ENCODE measurements at regions not wholly inside any gene's neighbourhood (a gene's known extent, or its start where the extent isn't known, plus 50 kb on each side); places are given as distances from the start of the nearest gene placed in this dataset.

DNA sequence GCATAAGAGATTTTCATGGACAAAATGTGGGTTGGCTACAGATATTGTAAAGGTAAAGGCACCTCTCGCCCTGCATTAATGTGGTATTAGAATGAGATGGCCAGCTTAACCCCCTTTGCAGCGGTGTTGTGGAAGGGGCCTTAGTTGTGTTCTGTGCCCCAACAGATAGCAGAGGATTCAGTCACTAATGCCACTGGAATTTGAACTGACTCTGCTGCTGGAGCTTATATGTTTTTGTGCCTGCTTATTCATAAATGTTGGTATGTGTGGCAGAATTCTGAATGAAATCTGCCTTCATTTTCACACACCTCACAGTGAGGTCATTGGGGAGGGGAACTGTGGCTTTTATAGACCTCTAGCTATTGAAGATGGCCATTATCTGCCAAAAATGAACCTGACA is 90.7 kb upstream of the ITGA6 start:
- Mint-ChIP-seq H3K4me3 (ENCODE audit: unreplicated experiment) (no peak overlapping the region), H3K9me3 (ENCODE audit: unreplicated experiment) (no peaks in the 10 kb centered on the region), H3K27me3 (ENCODE audit: insufficient read depth, unreplicated experiment) (no peaks in the 10 kb centered on the region), H3K36me3 (ENCODE audit: insufficient read depth, unreplicated experiment) (peaks cover 6% of the 10 kb centered on the region), H3K27ac (ENCODE audit: unreplicated experiment) (no peak overlapping the region), H3K4me1 (ENCODE audit: low read depth, unreplicated experiment) (peaks cover 32% of the 10 kb centered on the region)
- no TSS peak for BruUV-seq (replicated peaks)
- ChIA-PET CTCF (interaction anchor here (0.7 kb wide), 1 partner anchor 58 kb away, joined by 4 read pairs; no protein-coding TSS in a partner anchor), POLR2A (no interaction called here)
- intact Hi-C loops (cut with micrococcal nuclease; ENCODE audit: unreplicated experiment), result no loop called here
- Histone ChIP-seq H3K27me3 (replicated peaks; ENCODE audit: control insufficient read depth, insufficient read depth, low read length) (no peaks in the 10 kb centered on the region), H3K36me3 (ENCODE audit: control insufficient read depth, insufficient read depth, low read length) (no peaks in the 10 kb centered on the region), H3K9me3 (no peaks in the 10 kb centered on the region), H3K4me1 (peaks cover 45% of the 10 kb centered on the region), H3K4me3 (ENCODE audit: low read depth, low read length) (no peak overlapping the region)
- no peak for DNase-seq
- TF ChIP-seq CTCF (IDR thresholded peaks at IDR 0.05; ENCODE audit: insufficient read depth in 1 of 2, low read depth in 1 of 2, low read length in 1 of 2, severe bottlenecking in 1 of 2, unreplicated experiment in 1 of 2), result no peak

GRCh38 chr2:172339371-172340010 is 87.9 kb upstream of the ITGA6 start:
- Mint-ChIP-seq H3K9me3 (ENCODE audit: unreplicated experiment) (peaks cover 11% of the 10 kb centered on the region), H3K4me3 (ENCODE audit: unreplicated experiment) (peak overlapping the region; percentile 46), H3K27ac (ENCODE audit: unreplicated experiment) (peak overlapping the region; percentile 30), H3K36me3 (ENCODE audit: insufficient read depth, unreplicated experiment) (peaks cover 6% of the 10 kb centered on the region), H3K27me3 (ENCODE audit: insufficient read depth, unreplicated experiment) (no peaks in the 10 kb centered on the region), H3K4me1 (ENCODE audit: low read depth, unreplicated experiment) (peaks cover 32% of the 10 kb centered on the region)
- H3K4me1 ChIP-seq, result peaks cover 51% of the 10 kb centered on the region
- no peaks in the 10 kb centered on the region for H3K27me3 ChIP-seq (replicated peaks; ENCODE audit: control insufficient read depth, insufficient read depth, low read length)
- no peak for TF ChIP-seq CTCF (IDR thresholded peaks at IDR 0.05; ENCODE audit: insufficient read depth in 1 of 2, low read depth in 1 of 2, low read length in 1 of 2, severe bottlenecking in 1 of 2, unreplicated experiment in 1 of 2)
- no peaks in the 10 kb centered on the region for H3K36me3 ChIP-seq (ENCODE audit: control insufficient read depth, insufficient read depth, low read length)
- H3K9me3 ChIP-seq, result peaks cover 7% of the 10 kb centered on the region; the same call in 1 of the 2 replicates
- intact Hi-C loops (cut with micrococcal nuclease; ENCODE audit: unreplicated experiment), result loop anchor here (2.0 kb wide), 1 partner anchor 125 kb away; no protein-coding TSS in a partner anchor
- no peak overlapping the region for H3K4me3 ChIP-seq (ENCODE audit: low read depth, low read length)
- no TSS peak for BruUV-seq (replicated peaks)
- peak; percentile 47 to 74 for DNase-seq
- ChIA-PET CTCF (interaction anchor here (0.7 to 1.2 kb wide), 3 partner anchors 28 to 122 kb away, joined by 3 to 7 read pairs (median 3); partner anchors contain the start of gene ITGA6), POLR2A (interaction anchor here (0.8 to 1.0 kb wide), 2 partner anchors 88 to 89 kb away, joined by 3 to 4 read pairs; partner anchors contain the start of gene ITGA6)

- no peak for TF ChIP-seq CTCF (IDR thresholded peaks at IDR 0.05; ENCODE audit: insufficient read depth in 1 of 2, low read depth in 1 of 2, low read length in 1 of 2, severe bottlenecking in 1 of 2, unreplicated experiment in 1 of 2)
- peaks cover 6% of the 10 kb centered on the region for H3K36me3 Mint-ChIP-seq (ENCODE audit: insufficient read depth, unreplicated experiment)
- peaks cover 9% of the 10 kb centered on the region; the same call in 1 of the 2 replicates for H3K9me3 ChIP-seq
- POLR2A ChIA-PET, result no interaction called here
- H3K27me3 Mint-ChIP-seq (ENCODE audit: insufficient read depth, unreplicated experiment), result no peaks in the 10 kb centered on the region
- intact Hi-C loops (cut with micrococcal nuclease; ENCODE audit: unreplicated experiment), result no loop called here
- H3K9me3 Mint-ChIP-seq (ENCODE audit: unreplicated experiment), result peaks cover 11% of the 10 kb centered on the region
- CTCF ChIA-PET, result no interaction called here
- H3K4me3 Mint-ChIP-seq (ENCODE audit: unreplicated experiment), result peak overlapping the region; percentile 46
- H3K36me3 ChIP-seq (ENCODE audit: control insufficient read depth, insufficient read depth, low read length), result no peaks in the 10 kb centered on the region
- no TSS peak for BruUV-seq (replicated peaks)
- peaks cover 46% of the 10 kb centered on the region for H3K4me1 ChIP-seq
- no peaks in the 10 kb centered on the region for H3K27me3 ChIP-seq (replicated peaks; ENCODE audit: control insufficient read depth, insufficient read depth, low read length)
- no peak overlapping the region for H3K4me3 ChIP-seq (ENCODE audit: low read depth, low read length)
- peaks cover 30% of the 10 kb centered on the region for H3K4me1 Mint-ChIP-seq (ENCODE audit: low read depth, unreplicated experiment)
- H3K27ac Mint-ChIP-seq (ENCODE audit: unreplicated experiment), result peak overlapping the region; percentile 30
- no peak for DNase-seq
These were observed 87.0 kb upstream of the ITGA6 start for GRCh38 chr2:172340394-172340793.
